ENCODE measurements at regions not wholly inside any gene's neighbourhood (a gene's known extent, or its start where the extent isn't known, plus 50 kb on each side); places are given as distances from the start of the nearest gene placed in this dataset.

DNA sequence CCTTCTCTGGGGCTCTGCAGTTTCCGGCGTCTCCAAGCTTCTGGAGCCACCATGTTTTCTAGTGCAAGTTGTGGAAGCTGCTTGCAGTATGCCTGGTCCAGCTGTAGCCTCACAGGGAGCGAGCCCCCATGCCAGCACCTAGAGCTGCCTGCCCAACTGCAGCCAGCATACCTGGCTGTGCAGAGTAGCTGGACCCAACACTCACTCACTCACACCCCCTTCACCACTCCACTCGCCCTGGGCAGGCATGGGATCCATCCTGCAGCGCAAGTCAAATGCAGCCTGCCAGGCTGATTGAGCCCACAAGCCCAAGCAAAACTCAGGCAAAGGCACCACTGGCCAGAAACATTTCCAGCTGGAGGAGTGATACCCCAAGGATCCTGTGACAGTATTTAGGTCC is 797.3 kb downstream of the SLC16A7 start:
- no peak for TF ChIP-seq CEBPB (tag; IDR thresholded peaks at IDR 0.05)
- TF ChIP-seq, protein P1, sequence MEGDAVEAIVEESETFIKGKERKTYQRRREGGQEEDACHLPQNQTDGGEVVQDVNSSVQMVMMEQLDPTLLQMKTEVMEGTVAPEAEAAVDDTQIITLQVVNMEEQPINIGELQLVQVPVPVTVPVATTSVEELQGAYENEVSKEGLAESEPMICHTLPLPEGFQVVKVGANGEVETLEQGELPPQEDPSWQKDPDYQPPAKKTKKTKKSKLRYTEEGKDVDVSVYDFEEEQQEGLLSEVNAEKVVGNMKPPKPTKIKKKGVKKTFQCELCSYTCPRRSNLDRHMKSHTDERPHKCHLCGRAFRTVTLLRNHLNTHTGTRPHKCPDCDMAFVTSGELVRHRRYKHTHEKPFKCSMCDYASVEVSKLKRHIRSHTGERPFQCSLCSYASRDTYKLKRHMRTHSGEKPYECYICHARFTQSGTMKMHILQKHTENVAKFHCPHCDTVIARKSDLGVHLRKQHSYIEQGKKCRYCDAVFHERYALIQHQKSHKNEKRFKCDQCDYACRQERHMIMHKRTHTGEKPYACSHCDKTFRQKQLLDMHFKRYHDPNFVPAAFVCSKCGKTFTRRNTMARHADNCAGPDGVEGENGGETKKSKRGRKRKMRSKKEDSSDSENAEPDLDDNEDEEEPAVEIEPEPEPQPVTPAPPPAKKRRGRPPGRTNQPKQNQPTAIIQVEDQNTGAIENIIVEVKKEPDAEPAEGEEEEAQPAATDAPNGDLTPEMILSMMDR (IDR thresholded peaks at IDR 0.05 in 2 of 3, conservative IDR thresholded peaks at IDR 0.05 in 1 of 3; ENCODE audit: insufficient read depth in 2 of 3, low read depth in 1 of 3, low read length in 3 of 3): no peak
- TF ChIP-seq NFYB (IDR thresholded peaks at IDR 0.05; ENCODE audit: extremely low read depth, insufficient read length): no peak
- no peak for TF ChIP-seq YBX1 (IDR thresholded peaks at IDR 0.05)
- TF ChIP-seq ZBTB8A (IDR thresholded peaks at IDR 0.05; ENCODE audit: partially characterized antibody): no peak
- no peak for TF ChIP-seq EGR1 (conservative IDR thresholded peaks at IDR 0.05)
- TF ChIP-seq, protein P2, sequence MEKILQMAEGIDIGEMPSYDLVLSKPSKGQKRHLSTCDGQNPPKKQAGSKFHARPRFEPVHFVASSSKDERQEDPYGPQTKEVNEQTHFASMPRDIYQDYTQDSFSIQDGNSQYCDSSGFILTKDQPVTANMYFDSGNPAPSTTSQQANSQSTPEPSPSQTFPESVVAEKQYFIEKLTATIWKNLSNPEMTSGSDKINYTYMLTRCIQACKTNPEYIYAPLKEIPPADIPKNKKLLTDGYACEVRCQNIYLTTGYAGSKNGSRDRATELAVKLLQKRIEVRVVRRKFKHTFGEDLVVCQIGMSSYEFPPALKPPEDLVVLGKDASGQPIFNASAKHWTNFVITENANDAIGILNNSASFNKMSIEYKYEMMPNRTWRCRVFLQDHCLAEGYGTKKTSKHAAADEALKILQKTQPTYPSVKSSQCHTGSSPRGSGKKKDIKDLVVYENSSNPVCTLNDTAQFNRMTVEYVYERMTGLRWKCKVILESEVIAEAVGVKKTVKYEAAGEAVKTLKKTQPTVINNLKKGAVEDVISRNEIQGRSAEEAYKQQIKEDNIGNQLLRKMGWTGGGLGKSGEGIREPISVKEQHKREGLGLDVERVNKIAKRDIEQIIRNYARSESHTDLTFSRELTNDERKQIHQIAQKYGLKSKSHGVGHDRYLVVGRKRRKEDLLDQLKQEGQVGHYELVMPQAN (IDR thresholded peaks at IDR 0.05; ENCODE audit: borderline replicate concordance): no peak
- TF ChIP-seq HDAC3 (IDR thresholded peaks at IDR 0.05; ENCODE audit: borderline replicate concordance, partially characterized antibody): no peak
- TF ChIP-seq, protein P3, sequence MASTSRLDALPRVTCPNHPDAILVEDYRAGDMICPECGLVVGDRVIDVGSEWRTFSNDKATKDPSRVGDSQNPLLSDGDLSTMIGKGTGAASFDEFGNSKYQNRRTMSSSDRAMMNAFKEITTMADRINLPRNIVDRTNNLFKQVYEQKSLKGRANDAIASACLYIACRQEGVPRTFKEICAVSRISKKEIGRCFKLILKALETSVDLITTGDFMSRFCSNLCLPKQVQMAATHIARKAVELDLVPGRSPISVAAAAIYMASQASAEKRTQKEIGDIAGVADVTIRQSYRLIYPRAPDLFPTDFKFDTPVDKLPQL (IDR thresholded peaks at IDR 0.05; ENCODE audit: extremely low read depth, insufficient read length): no peak
- TF ChIP-seq, protein P4, sequence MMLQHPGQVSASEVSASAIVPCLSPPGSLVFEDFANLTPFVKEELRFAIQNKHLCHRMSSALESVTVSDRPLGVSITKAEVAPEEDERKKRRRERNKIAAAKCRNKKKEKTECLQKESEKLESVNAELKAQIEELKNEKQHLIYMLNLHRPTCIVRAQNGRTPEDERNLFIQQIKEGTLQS (IDR thresholded peaks at IDR 0.05): no peak
- TF ChIP-seq, protein P4 (CRISPR knock-in tag; conservative IDR thresholded peaks at IDR 0.05): no peak

Measured in K562 (cell line).